ENCODE measurements at regions not wholly inside any gene's neighbourhood (a gene's known extent, or its start where the extent isn't known, plus 50 kb on each side); places are given as distances from the start of the nearest gene placed in this dataset.

GRCh38 chr18:11511434-11512095 is 97.8 kb upstream of the SLC35G4 start:
- CTCF ChIA-PET = interaction anchor here (1.5 to 2.6 kb wide), 3 partner anchors 200 to 660 kb away, joined by 3 to 25 read pairs (median 6); no protein-coding TSS in a partner anchor
- Histone ChIP-seq H3K9me3 (ENCODE audit: control insufficient read depth, insufficient read depth, low read depth, low read length) (no peaks in the 10 kb centered on the region), H3K36me3 (ENCODE audit: control insufficient read depth in 2 of 2, insufficient read depth in 1 of 2, low read length in 2 of 2) (no peaks in the 10 kb centered on the region), H3K4me1 (ENCODE audit: control insufficient read depth, insufficient read depth, low read length) (no peaks in the 10 kb centered on the region), H3K27ac (ENCODE audit: extremely low read depth, low read depth, low read length) (no peak overlapping the region), H3K4me3 (ENCODE audit: low read depth, low read length) (no peak overlapping the region)
- no peak for TF ChIP-seq ZNF544 (tag by site-specific recombination; IDR thresholded peaks at IDR 0.05)
- TF ChIP-seq, protein P1, sequence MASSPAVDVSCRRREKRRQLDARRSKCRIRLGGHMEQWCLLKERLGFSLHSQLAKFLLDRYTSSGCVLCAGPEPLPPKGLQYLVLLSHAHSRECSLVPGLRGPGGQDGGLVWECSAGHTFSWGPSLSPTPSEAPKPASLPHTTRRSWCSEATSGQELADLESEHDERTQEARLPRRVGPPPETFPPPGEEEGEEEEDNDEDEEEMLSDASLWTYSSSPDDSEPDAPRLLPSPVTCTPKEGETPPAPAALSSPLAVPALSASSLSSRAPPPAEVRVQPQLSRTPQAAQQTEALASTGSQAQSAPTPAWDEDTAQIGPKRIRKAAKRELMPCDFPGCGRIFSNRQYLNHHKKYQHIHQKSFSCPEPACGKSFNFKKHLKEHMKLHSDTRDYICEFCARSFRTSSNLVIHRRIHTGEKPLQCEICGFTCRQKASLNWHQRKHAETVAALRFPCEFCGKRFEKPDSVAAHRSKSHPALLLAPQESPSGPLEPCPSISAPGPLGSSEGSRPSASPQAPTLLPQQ (tag by site-specific recombination; IDR thresholded peaks at IDR 0.05) = no peak
- no peak for TF ChIP-seq ZNF274 (IDR thresholded peaks at IDR 0.05; ENCODE audit: low read length)
- no peak for TF ChIP-seq ZNF274 (tag by site-specific recombination; IDR thresholded peaks at IDR 0.05; ENCODE audit: borderline replicate concordance)
- TF ChIP-seq ZNF324 (tag by site-specific recombination; IDR thresholded peaks at IDR 0.05) = no peak
- TF ChIP-seq, protein P2, sequence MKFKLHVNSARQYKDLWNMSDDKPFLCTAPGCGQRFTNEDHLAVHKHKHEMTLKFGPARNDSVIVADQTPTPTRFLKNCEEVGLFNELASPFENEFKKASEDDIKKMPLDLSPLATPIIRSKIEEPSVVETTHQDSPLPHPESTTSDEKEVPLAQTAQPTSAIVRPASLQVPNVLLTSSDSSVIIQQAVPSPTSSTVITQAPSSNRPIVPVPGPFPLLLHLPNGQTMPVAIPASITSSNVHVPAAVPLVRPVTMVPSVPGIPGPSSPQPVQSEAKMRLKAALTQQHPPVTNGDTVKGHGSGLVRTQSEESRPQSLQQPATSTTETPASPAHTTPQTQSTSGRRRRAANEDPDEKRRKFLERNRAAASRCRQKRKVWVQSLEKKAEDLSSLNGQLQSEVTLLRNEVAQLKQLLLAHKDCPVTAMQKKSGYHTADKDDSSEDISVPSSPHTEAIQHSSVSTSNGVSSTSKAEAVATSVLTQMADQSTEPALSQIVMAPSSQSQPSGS (tag by site-specific recombination; IDR thresholded peaks at IDR 0.05; ENCODE audit: low read depth) = no peak
- no peak for TF ChIP-seq YY2 (tag by site-specific recombination; IDR thresholded peaks at IDR 0.05)
- POLR2A ChIA-PET = no interaction called here

GRCh38 chr18:11506856-11507255 is 102.5 kb upstream of the SLC35G4 start:
- TF ChIP-seq GLIS1 (tag by site-specific recombination; IDR thresholded peaks at IDR 0.05) (no peak), ZIC2 (tag by site-specific recombination; IDR thresholded peaks at IDR 0.05) (no peak), ZSCAN30 (tag by site-specific recombination; IDR thresholded peaks at IDR 0.05) (no peak), ZBTB48 (tag by site-specific recombination; IDR thresholded peaks at IDR 0.05) (no peak), ZNF114 (tag by site-specific recombination; IDR thresholded peaks at IDR 0.05) (no peak), REST (tag by site-specific recombination; IDR thresholded peaks at IDR 0.05) (no peak), ZFP41 (tag by site-specific recombination; IDR thresholded peaks at IDR 0.05; ENCODE audit: borderline replicate concordance) (no peak), SP2 (tag by site-specific recombination; IDR thresholded peaks at IDR 0.05) (no peak), ZBTB26 (tag by site-specific recombination; optimal IDR thresholded peaks at IDR 0.05) (no peak)
- POLR2A ChIA-PET = no interaction called here
- CTCF ChIA-PET = no interaction called here

More at GRCh38 chr18:11506856-11507255, 102.5 kb upstream of the SLC35G4 start:
- Histone ChIP-seq H3K36me3 (ENCODE audit: control insufficient read depth in 2 of 2, insufficient read depth in 1 of 2, low read length in 2 of 2) (no peaks in the 10 kb centered on the region), H3K27ac (ENCODE audit: extremely low read depth, low read depth, low read length) (no peak overlapping the region), H3K9me3 (ENCODE audit: control insufficient read depth, insufficient read depth, low read depth, low read length) (no peaks in the 10 kb centered on the region), H3K4me1 (ENCODE audit: control insufficient read depth, insufficient read depth, low read length) (no peaks in the 10 kb centered on the region), H3K4me3 (ENCODE audit: low read depth, low read length) (no peak overlapping the region)
